NCI-H1436 treated with DMSO at 0.1 percent for 48 hours (cell line): ENCODE measurements at regions not wholly inside any gene's neighbourhood (a gene's known extent, or its start where the extent isn't known, plus 50 kb on each side); places are given as distances from the start of the nearest gene placed in this dataset.

Experiments used
- DNase-seq: peaks from one replicate; lab custom pipeline; 2025; lab: John Stamatoyannopoulos, UW

GRCh38 chr13:112194167-112194530 lies 127.2 kb downstream of the SOX1 start:
- no peak for DNase-seq

- DNase-seq = no peak
Measured at GRCh38 chr13:112194579-112194978, 127.6 kb downstream of the SOX1 start.

GRCh38 chr13:112198396-112199010 lies 131.6 kb downstream of the SOX1 start:
- DNase-seq = no peak

GRCh38 chr13:112200200-112200599 lies 133.3 kb downstream of the SOX1 start:
- no peak for DNase-seq

- DNase-seq = no peak
Measured at GRCh38 chr13:112202266-112202665, 135.3 kb downstream of the SOX1 start.

- no peak for DNase-seq
Measured at GRCh38 chr13:112202966-112203365, 136.0 kb downstream of the SOX1 start.

GRCh38 chr13:112203614-112204013 lies 136.7 kb downstream of the SOX1 start:
- DNase-seq = no peak

GRCh38 chr13:112204346-112205327 lies 137.7 kb downstream of the SOX1 start:
- no peak for DNase-seq

- no peak for DNase-seq
Measured at GRCh38 chr13:112205990-112206389, 139.0 kb downstream of the SOX1 start.

- no peak for DNase-seq
Measured at GRCh38 chr13:112207129-112207528, 140.2 kb downstream of the SOX1 start.

- DNase-seq = no peak
Measured at GRCh38 chr13:112208656-112209055, 141.7 kb downstream of the SOX1 start.

GRCh38 chr13:112209266-112209665 lies 142.3 kb downstream of the SOX1 start:
- no peak for DNase-seq

GRCh38 chr13:112209711-112210110 lies 142.8 kb downstream of the SOX1 start:
- DNase-seq = no peak

GRCh38 chr13:112210371-112210770 lies 143.4 kb downstream of the SOX1 start:
- no peak for DNase-seq

GRCh38 chr13:112212533-112212932 lies 145.6 kb downstream of the SOX1 start:
- DNase-seq = no peak

GRCh38 chr13:112213467-112214255 lies 146.7 kb downstream of the SOX1 start:
- DNase-seq = peak; percentile 10

GRCh38 chr13:112215871-112216270 lies 148.9 kb downstream of the SOX1 start:
- DNase-seq = no peak

- no peak for DNase-seq
Measured at GRCh38 chr13:112217431-112217830, 150.5 kb downstream of the SOX1 start.

GRCh38 chr13:112218416-112218815 lies 151.5 kb downstream of the SOX1 start:
- DNase-seq = no peak

GRCh38 chr13:112219740-112220139 lies 152.8 kb downstream of the SOX1 start:
- no peak for DNase-seq

- DNase-seq = no peak
Measured at GRCh38 chr13:112220296-112220875, 153.4 kb downstream of the SOX1 start.

GRCh38 chr13:112220925-112221324 lies 154.0 kb downstream of the SOX1 start:
- no peak for DNase-seq
